ENCODE measurements at regions not wholly inside any gene's neighbourhood (a gene's known extent, or its start where the extent isn't known, plus 50 kb on each side); places are given as distances from the start of the nearest gene placed in this dataset.

DNA sequence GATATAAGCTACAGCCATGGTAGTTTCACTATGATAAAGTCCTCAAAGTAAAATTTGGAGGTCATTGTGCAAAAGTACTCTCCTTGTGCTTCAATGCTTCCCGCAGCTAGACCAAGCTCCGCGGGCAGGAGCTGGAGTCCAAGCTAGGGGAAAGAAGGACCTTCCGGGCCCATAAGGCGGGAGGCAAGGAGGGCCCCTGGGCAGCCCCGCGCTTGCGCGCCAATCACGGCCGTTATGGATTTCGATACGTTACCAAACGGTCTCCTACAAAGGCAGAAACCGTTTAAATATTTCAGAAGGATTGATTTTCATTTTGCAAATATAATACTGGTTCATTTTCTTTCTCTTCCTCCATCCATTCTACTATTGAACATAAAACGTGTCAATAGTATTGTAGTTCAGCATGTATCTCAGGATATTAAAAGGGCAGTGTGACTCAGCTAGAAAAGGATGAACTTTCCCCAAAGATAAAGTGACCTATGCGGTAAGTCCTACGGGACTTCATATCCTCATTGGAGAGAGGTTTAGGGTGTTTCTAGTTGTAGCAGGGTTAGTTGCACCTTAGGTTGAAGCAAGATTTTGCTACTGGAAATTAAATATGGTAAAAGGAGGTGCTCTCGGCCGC lies 128.0 kb downstream of the KIF20B start:
- H3K4me3 Mint-ChIP-seq, result no peak overlapping the region
- no peaks in the 10 kb centered on the region for H3K4me1 Mint-ChIP-seq (ENCODE audit: low read depth)
- no peaks in the 10 kb centered on the region for H3K9me3 Mint-ChIP-seq (ENCODE audit: low read depth)
- no peaks in the 10 kb centered on the region for H3K27me3 Mint-ChIP-seq
- H3K36me3 Mint-ChIP-seq, result no peaks in the 10 kb centered on the region
- H3K27ac Mint-ChIP-seq, result no peak overlapping the region

GRCh38 chr10:89829887-89830269 lies 128.5 kb downstream of the KIF20B start:
- Mint-ChIP-seq H3K36me3 (no peaks in the 10 kb centered on the region), H3K9me3 (ENCODE audit: low read depth) (no peaks in the 10 kb centered on the region), H3K27ac (no peak overlapping the region), H3K4me3 (no peak overlapping the region), H3K27me3 (no peaks in the 10 kb centered on the region), H3K4me1 (ENCODE audit: low read depth) (no peaks in the 10 kb centered on the region)

DNA sequence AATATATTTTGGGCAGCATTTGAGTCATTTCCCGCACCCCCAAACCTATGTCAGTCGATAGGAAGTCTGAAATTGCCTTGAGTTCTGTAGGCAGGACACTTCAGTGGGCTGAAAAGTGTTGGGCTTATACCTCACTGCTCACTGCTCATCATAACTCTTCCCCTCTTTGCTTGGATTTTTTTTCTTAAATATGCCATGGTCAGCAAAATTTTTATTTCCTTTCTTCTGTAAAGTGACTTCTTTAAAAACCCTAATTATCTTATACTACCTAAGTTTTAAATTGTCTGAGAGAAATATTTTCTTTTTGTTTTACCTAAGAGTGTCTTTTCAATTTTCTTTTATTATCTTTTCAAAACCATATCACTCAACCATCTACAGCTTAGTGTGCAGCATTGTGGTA lies 129.2 kb downstream of the KIF20B start:
- no peak overlapping the region for H3K4me3 Mint-ChIP-seq
- H3K9me3 Mint-ChIP-seq (ENCODE audit: low read depth), result no peaks in the 10 kb centered on the region
- H3K36me3 Mint-ChIP-seq, result no peaks in the 10 kb centered on the region
- H3K27ac Mint-ChIP-seq, result no peak overlapping the region
- H3K4me1 Mint-ChIP-seq (ENCODE audit: low read depth), result no peaks in the 10 kb centered on the region
- no peaks in the 10 kb centered on the region for H3K27me3 Mint-ChIP-seq

- Mint-ChIP-seq H3K9me3 (ENCODE audit: low read depth) (no peaks in the 10 kb centered on the region), H3K4me1 (ENCODE audit: low read depth) (peaks cover 10% of the 10 kb centered on the region), H3K27ac (peak overlapping the region; percentile 34), H3K36me3 (no peaks in the 10 kb centered on the region), H3K27me3 (no peaks in the 10 kb centered on the region), H3K4me3 (peak overlapping the region; percentile 86)
Observed at GRCh38 chr10:89836840-89837164, 135.4 kb downstream of the KIF20B start.

- peak overlapping the region; percentile 86 for H3K4me3 Mint-ChIP-seq
- H3K27ac Mint-ChIP-seq, result no peak overlapping the region
- peaks cover 10% of the 10 kb centered on the region for H3K4me1 Mint-ChIP-seq (ENCODE audit: low read depth)
- H3K36me3 Mint-ChIP-seq, result no peaks in the 10 kb centered on the region
- H3K27me3 Mint-ChIP-seq, result no peaks in the 10 kb centered on the region
- no peaks in the 10 kb centered on the region for H3K9me3 Mint-ChIP-seq (ENCODE audit: low read depth)
Observed at GRCh38 chr10:89837165-89838043, 136.0 kb downstream of the KIF20B start.

- peaks cover 10% of the 10 kb centered on the region for H3K4me1 Mint-ChIP-seq (ENCODE audit: low read depth)
- H3K27me3 Mint-ChIP-seq, result no peaks in the 10 kb centered on the region
- no peaks in the 10 kb centered on the region for H3K36me3 Mint-ChIP-seq
- H3K4me3 Mint-ChIP-seq, result peak overlapping the region; percentile 86
- no peak overlapping the region for H3K27ac Mint-ChIP-seq
- no peaks in the 10 kb centered on the region for H3K9me3 Mint-ChIP-seq (ENCODE audit: low read depth)
Observed at GRCh38 chr10:89838044-89838615, 136.7 kb downstream of the KIF20B start.

GRCh38 chr10:89845541-89846280 lies 144.3 kb downstream of the KIF20B start:
- no peaks in the 10 kb centered on the region for H3K9me3 Mint-ChIP-seq (ENCODE audit: low read depth)
- peaks cover 5% of the 10 kb centered on the region for H3K36me3 Mint-ChIP-seq
- no peak overlapping the region for H3K27ac Mint-ChIP-seq
- no peaks in the 10 kb centered on the region for H3K4me1 Mint-ChIP-seq (ENCODE audit: low read depth)
- peaks cover 6% of the 10 kb centered on the region for H3K27me3 Mint-ChIP-seq
- no peak overlapping the region for H3K4me3 Mint-ChIP-seq

DNA sequence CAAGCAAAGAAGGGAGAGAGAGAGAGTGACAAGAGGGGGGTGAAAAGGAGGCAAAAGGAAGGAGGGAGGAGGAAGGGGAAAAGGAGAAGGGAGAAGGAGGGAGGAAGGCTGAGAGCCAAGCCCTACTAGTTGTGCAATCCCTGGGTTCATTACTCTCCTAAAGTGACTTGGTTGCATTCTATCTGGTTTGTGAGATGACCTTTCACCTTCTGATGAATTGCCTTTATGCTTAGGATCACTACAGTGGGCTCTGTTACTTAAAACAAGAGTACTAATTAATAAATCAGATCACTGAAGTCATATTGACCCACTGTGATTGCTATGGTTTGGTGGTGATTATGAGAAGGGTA lies 144.9 kb downstream of the KIF20B start:
- Mint-ChIP-seq H3K4me1 (ENCODE audit: low read depth) (no peaks in the 10 kb centered on the region), H3K27ac (no peak overlapping the region), H3K4me3 (no peak overlapping the region), H3K36me3 (peaks cover 5% of the 10 kb centered on the region), H3K9me3 (ENCODE audit: low read depth) (no peaks in the 10 kb centered on the region), H3K27me3 (peaks cover 6% of the 10 kb centered on the region)

DNA sequence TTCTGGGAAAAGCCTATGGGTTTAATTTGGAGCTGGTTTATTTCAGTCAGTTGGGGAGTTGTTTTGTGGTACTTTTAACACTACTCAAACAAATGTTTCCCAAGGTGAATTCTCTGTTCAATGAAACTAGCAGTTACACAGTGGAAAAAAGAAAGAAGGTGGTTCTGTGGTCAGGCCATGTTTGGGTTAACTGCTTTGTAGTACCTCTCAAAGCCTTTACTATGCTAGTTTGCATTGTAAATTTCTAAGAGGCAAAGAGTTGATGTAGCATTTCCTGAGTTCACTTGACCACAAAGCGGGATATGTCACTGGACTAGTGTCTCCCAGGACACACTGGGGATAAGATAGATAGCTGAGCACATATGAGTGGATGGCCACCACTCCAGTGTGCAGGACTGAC lies 145.4 kb downstream of the KIF20B start:
- H3K9me3 Mint-ChIP-seq (ENCODE audit: low read depth), result no peaks in the 10 kb centered on the region
- no peak overlapping the region for H3K27ac Mint-ChIP-seq
- no peaks in the 10 kb centered on the region for H3K4me1 Mint-ChIP-seq (ENCODE audit: low read depth)
- H3K27me3 Mint-ChIP-seq, result peaks cover 6% of the 10 kb centered on the region
- H3K36me3 Mint-ChIP-seq, result peaks cover 5% of the 10 kb centered on the region
- H3K4me3 Mint-ChIP-seq, result no peak overlapping the region

- H3K9me3 Mint-ChIP-seq (ENCODE audit: low read depth), result no peaks in the 10 kb centered on the region
Observed at GRCh38 chr10:89852872-89853271, 151.5 kb downstream of the KIF20B start.

DNA sequence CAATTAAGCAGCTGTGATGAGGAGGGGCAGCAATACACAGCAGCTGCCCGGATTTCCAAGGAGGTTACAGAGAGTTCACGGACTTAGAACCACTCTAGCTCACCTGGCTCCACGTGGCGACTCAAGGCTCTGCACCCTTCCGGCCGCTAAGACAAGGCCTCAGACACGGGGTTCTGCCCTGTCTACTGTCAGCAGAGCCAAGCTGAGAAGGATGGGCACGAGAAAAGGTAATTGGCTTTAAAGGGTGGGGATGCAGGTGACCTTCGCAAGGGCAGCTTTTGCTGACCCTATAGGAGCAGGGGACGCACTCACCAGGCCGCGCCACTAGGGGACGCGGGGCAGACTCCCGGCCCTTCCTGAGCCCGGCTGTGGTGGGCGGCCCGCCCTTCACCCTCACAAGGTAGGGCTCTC lies 152.4 kb downstream of the KIF20B start:
- Mint-ChIP-seq H3K36me3 (no peaks in the 10 kb centered on the region), H3K27ac (no peak overlapping the region), H3K27me3 (peaks cover 4% of the 10 kb centered on the region), H3K9me3 (ENCODE audit: low read depth) (no peaks in the 10 kb centered on the region), H3K4me1 (ENCODE audit: low read depth) (no peaks in the 10 kb centered on the region), H3K4me3 (no peak overlapping the region)

More at GRCh38 chr10:89852872-89853271, 151.5 kb downstream of the KIF20B start:
- Mint-ChIP-seq H3K36me3 (no peaks in the 10 kb centered on the region), H3K4me3 (no peak overlapping the region), H3K27ac (no peak overlapping the region), H3K27me3 (peaks cover 4% of the 10 kb centered on the region), H3K4me1 (ENCODE audit: low read depth) (no peaks in the 10 kb centered on the region)

DNA sequence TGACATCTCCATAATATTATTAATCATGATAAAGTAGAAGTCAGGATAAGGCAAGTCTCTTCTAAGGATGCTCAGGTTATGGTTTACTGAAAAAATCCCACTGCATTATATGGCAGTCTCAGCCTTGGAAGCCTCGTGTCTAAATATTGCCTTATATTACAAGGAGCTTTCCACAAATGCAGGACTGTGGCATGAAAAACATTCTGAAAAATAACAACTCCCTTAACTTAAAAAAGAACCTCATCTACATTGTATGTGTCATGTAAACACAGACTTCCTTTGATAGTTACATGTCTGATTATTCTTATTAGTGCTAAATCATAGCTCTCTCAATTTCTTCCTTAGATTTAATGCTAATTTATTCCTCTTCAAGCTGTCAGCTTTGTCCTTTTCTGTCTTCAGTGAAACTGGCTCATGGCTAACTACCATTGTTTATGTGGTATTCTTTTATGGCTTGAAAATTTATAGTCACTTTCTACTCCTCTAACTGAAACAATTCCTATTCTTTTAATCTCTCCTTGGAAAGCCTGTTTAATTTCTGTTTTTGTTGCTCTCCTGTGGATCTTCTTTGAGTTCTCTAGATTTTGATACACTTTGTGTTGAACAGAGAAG lies 156.1 kb downstream of the KIF20B start:
- no peak overlapping the region for H3K4me3 Mint-ChIP-seq
- peaks cover 2% of the 10 kb centered on the region for H3K27me3 Mint-ChIP-seq
- peaks cover 16% of the 10 kb centered on the region for H3K4me1 Mint-ChIP-seq (ENCODE audit: low read depth)
- H3K36me3 Mint-ChIP-seq, result no peaks in the 10 kb centered on the region
- no peak overlapping the region for H3K27ac Mint-ChIP-seq
- no peaks in the 10 kb centered on the region for H3K9me3 Mint-ChIP-seq (ENCODE audit: low read depth)

DNA sequence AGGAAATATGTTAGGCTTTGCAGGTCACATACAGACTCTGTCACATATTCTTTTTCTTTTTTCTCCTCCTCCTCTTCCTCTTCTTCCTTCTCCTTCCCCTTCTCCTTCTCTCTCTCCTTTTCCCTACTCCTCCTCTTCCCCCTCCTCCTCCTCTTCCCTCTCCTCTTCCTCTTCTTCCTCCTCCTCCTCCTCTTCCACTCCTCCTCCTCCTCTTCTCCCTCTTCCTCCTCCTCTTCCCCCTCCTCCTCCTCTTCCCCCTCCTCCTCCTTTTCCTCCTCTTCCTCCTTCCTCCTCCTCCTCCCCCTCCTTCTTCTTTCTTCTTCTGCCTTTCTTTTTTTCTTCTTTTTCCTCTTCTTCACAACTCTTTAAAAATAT lies 159.8 kb downstream of the KIF20B start:
- H3K4me1 Mint-ChIP-seq (ENCODE audit: low read depth), result peaks cover 16% of the 10 kb centered on the region
- H3K27me3 Mint-ChIP-seq, result no peaks in the 10 kb centered on the region
- no peaks in the 10 kb centered on the region for H3K36me3 Mint-ChIP-seq
- H3K27ac Mint-ChIP-seq, result peak overlapping the region; percentile 30
- no peaks in the 10 kb centered on the region for H3K9me3 Mint-ChIP-seq (ENCODE audit: low read depth)
- H3K4me3 Mint-ChIP-seq, result peak overlapping the region; percentile 66

DNA sequence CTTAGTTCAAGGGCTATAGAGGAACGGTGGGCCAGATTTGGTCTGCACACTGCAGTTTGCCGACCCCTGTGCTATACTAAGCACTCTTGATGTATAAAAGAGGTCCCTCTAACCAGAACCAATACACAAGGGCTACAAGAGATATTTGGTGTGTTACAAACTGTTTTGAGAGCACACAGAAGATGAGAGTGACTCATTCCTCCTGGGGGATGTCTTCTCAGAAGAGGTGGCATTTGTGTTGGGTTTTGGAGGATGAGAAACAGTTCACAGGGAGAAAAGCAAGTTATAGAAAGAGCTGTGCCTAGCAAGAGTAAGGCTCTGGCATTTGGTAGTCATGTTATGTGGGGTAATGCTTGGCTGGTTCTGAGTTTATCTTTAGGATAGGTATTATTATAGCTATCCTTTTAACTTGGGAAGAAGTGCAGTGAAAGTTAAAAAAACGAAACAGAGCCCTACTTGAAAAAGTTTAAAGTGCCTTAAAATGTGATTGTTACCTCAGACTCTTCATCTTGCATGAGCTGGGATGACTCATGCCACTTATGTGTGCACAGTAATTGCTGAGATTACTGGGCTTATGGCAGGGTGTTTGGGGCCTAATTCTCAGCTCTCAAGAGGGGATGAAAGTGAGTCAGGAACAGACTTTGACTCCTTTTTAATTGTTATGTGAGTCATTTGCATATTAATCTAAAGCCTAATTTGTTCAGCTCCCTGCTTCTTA lies 160.4 kb downstream of the KIF20B start:
- Mint-ChIP-seq H3K4me1 (ENCODE audit: low read depth) (peaks cover 16% of the 10 kb centered on the region), H3K4me3 (peak overlapping the region; percentile 44), H3K36me3 (no peaks in the 10 kb centered on the region), H3K9me3 (ENCODE audit: low read depth) (no peaks in the 10 kb centered on the region), H3K27me3 (no peaks in the 10 kb centered on the region), H3K27ac (peak overlapping the region; percentile 30)

Data from activated naive CD8-positive, alpha-beta T cell (primary cell).